Renal pelvis (tissue), 1 donor: ENCODE measurements at regions not wholly inside any gene's neighbourhood (a gene's known extent, or its start where the extent isn't known, plus 50 kb on each side); places are given as distances from the start of the nearest gene placed in this dataset.
"Not testable (repeated sequence)": the region's sequence is repeated elsewhere in the genome, so short reads cannot be mapped to it uniquely, and the experiment has no call there.

ENCODE experiments used
- DNase-seq: peaks from one replicate; pipeline ENCODE4 v3.0.0-alpha.2; 2013

DNA sequence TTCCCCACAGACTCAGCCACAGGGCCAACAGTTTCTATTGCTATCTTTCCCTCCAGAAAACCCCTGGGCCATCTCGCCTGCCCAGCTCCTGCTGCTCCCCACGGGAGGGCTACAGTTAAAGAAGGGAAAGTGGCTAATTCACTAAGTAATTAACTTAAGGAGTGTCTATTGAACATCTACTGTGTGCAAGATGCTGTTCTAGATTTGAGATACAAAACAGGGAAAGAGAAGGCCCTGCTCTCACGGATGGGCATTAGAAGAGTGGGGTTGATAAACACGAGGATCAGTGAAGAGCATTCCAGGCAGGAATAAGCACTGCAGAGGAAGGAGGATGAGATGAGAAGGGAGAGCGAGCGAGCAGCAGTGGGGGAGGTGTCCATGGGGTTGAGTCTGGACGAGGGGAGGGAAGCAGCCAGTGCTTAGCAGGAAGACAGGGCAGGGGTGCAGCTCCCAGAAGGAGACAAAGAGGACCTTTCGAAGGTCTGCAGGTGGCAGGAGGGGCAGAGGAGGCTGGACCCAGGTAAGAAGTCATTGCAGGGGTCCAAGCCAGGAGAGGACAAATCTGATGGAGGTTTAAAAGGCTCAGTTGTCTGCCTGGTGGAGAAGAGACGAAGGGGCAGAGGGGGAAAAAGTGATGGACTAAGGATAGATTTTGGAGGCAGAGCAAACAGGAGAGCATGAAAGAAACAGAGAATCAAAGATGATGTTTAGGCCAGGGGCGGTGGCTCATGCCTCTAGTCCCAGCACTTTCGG is 64.7 kb downstream of the KLF15 start:
- no peak for DNase-seq

DNA sequence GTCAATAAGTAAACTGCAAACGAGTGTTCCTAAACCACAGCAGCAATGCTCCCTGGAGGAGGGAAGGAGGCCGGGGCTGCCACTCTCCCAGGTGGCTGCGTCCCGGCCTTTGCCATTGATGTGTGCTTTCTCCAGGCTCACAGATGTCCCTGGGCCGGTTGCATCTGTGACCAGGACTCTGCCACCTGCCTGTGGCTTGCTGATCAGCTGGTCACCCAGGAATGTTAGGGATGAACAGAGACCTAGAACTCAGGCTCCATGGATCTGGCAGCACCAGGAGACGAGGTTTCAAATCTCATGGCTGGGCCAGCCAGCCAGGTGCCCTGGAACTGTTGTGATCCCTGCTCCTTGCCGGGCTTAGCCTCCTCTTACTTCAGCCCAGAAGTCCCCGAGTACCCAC is 65.7 kb downstream of the KLF15 start:
- DNase-seq = no peak

DNA sequence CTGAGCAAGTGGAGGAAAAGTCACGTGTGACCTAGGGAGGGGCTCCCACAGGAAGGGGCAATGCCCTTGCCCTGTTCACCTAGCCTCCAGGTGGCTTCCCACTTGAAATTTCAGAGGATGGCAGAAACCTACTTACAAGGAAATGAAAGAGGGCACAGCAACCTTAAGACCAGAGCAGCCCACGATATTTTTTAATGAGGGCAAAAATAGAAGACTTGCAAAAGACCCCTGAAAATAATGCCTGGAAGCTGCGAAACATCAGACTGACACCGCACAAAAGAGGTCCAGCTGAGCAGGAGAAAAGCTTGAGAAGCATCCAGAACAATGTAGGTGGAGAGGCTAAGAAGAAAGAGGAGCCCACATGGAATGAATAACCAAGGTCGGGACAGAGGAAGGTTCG is 66.1 kb downstream of the KLF15 start:
- DNase-seq = no peak

DNA sequence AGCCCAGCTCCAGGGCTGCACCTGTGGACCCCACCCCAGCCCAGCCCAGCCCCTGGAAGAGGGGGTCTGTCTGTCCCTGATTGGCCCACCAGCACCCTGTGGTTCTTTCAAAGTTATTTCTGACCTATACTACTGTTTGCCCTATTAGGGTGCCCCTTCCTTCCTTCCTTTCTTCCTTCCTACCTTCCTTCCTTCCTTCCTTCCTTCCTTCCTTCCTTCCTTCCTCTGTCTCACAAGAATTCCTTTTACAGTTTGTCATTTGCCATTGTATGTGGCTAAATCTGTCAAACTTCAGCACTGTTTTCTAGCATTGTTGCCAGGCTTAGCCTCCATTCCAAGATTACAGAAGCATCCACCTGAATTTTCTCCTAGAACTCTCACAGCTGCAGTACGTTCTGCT is 66.9 kb downstream of the KLF15 start:
- no peak for DNase-seq

DNA sequence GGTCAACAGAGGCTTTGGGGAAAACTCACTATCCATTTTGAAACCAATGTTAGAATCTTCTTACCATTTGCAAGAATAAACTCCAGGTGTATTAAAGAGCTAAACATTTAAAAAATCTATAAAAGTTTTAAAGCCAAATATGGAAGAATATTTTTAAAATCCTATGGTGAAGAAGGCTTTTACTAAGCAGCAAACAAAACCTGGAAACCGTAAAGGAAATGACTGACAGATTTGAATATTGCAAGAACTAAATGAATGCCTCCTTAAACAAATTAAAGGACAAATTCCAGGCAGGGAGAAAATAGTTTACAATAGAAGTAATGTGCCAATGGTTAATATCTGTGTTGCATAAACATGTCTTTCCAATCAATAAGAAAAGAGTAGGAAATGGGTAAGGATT is 68.1 kb downstream of the KLF15 start:
- no peak for DNase-seq

DNA sequence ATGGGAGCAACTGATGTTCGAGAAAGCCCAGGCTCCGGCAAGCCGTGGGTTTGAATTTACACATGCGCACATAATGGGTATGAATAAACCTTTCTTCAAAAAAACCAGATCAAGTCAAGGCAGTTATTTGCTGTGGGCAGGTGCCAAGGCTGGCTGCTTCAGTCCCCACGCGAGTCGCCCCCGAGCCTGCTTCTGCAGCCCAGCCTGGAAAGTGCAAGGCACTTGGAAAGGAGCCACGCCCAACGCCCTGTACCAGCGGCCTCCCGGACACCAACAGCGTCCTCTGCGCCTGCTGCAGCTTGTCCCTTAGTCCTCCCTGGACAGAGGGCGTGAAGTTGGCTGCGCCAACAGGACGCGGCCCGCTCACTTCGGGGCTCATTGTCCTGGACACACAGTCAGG is 68.9 kb downstream of the KLF15 start:
- DNase-seq = no peak

DNA sequence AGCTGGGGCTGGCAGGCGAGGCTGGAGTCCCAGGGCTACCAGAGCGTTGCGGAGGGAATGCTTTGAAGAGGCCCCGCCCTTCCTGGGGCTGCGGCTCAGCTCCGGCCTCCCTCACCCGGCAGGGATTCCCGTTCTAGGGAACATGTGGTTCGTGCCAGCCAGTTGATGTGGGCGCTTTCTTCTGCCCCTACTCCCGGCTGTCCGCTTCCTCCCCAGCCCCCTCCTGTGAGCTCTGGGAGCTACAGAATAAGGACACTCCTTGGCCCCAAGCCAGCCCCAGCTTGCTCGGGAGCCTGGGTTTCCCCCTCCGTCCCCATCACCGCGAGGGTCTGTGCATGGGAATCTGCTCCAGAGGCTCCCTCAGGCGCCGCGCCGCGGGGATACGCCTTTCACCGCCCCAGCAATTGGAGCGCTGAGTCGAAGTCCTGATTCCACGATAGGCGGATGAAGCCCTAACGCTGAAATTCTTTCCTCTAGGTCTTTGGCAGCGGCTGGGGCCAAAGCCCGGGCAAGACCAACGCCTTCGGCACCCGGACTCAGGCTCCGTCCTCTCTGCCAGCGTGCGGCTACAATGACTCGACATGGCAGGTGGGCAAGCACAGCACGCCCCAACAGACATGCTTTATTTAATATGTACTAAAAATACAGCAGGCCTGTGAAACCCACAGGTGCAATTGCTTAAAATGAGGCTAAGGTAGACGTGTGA is 69.5 kb downstream of the KLF15 start:
- peak; percentile 77 for DNase-seq

DNA sequence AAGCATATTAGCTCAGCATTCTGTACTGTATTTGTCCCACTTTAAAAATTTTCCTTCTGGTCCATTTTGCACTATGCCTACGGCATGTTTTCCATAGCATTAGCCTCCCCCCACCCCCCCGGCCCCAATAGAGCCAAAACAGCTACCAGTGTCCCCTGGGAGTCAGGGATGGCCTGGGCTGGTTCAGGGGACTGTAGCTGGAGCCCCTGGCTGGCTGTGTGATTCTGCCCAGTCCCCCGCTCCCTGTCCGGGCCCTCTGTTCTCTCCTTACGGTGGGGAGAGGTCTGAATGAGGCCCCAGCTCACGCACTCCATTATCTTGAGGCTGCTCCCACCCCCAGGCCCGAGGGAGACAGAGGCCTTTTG is 70.1 kb downstream of the KLF15 start:
- no peak for DNase-seq

DNA sequence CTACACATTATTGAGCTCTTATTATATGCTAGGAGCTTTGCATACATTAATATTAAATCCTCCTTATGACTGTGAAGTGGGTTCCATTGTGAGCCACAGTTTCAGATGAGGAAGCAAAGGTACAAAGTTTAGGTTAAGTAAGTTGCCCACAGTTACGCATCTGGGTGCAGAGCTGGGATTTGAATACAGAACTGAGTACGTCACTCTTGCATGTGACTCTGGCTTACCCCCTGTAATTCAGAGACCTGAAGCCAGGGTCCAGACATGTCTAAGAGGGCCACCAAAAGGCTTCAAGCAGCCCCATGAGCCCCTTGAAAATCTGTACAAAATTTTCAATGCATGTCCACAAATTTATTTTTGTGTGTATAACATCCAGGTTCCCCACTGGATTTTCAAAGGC is 71.8 kb downstream of the KLF15 start:
- DNase-seq = no peak

DNA sequence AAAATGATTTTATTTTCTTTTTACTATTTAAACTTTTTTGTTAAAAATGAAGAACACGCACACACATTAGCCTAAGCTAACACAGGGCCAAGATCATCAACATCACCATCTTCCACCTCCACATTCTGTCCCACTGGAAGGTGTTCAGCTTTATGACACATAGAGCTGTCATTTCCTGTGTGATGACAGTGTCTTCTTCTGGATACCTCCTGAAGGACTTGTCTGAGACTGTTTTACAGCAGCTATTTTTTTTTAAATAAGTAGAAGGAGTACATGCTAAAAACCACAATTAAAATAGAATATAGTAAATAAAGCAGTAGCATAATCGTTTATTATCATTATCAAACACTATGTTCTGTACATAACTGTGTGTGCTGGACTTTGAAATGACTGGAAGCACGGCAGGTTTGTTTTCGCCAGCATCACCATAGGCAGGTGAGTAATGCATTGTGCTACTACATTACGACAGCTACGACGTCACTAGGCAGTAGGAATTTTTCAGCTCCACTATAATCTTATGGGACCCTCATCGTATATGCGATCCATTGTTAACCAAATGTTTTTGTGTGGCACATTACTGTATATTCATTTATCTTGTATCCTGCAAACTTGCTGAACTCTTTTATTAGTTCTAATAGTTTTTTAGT is 72.8 kb downstream of the KLF15 start:
- no peak for DNase-seq

DNA sequence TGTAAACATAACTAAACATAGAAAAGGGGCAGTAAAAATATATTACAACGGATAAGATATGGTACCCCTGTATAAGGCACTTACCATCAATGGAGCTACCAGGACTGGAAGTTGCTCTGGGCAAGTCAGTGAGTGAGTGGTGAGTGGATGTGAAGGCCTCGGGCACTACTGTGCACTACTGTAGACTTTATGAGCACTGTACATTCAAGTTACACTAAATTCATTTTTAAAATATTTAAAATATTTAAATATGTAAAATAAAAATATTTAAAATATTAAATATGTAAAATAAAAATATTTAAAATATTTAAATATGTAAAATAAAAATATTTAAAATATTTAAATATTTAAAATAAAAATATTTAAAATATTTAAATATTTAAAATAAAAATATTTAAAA is 73.6 kb downstream of the KLF15 start:
- not testable (repeated sequence) for DNase-seq

DNA sequence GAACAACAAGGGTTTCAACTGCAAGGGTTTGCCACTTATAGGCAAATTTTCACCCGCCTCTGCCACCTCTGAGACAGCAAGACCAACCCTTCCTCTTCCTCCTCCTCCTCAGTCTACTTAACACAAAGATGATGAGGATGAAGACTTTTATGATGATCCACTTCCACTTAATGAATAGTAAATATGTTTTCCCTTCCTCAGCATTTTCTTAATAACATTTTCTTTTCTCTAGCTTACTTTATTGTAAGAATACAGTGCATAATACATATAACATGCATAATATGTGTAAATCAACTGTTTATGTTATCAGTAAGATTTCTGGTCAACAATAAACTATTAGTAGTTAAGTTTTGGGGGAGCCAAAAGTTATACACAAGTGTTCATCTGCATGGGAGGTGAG is 77.4 kb downstream of the KLF15 start:
- no peak for DNase-seq

DNA sequence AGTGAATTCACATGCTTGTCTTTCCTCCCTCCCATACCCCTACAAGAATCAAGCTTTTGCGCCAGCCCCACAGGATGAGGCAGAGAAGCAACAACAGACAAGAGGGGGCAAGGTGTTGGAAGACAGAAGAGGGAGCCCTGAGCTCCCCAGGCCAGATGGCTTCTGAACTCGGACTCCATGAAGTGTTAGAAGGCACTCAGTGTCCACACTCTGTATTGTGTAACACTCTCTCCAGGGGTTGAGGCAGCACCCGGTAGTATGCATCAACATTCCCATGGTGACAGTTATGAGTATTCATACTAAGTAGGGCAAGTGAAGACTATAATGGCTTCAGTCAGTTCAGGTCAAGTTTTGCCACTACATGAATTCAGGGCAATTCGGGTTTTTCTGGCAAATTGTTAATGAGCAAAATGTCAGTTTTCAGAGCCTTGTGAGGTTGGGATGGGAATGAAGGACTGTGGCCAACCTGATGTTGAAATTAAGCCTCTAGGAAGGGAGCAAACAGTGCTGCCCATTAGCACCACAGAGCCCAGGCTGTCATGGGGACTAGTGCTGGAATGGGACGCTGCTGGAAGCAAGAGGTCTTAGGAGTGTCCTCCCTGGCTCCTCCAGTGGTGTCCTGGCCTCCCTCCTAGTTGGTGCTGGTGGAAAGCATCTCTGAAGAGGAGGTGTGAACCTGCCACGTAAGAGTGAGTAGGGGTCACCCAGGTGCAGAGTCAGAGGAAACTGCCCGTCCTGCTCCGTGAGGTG is 79.4 kb downstream of the KLF15 start:
- no peak for DNase-seq

DNA sequence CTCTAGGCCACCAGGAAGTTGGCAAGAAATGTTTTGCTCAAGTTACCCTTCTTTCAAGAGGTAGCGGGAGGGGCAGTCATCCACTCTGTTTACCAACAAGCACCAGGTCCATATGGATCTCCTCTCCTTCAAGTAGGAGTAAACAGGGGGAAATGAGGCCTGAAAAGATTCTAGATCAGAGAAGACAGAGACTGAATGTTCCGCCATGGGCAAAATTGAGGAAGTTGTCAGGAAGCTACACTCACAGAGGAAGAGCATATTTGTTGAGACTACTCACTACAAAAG is 81.6 kb downstream of the KLF15 start:
- no peak for DNase-seq

DNA sequence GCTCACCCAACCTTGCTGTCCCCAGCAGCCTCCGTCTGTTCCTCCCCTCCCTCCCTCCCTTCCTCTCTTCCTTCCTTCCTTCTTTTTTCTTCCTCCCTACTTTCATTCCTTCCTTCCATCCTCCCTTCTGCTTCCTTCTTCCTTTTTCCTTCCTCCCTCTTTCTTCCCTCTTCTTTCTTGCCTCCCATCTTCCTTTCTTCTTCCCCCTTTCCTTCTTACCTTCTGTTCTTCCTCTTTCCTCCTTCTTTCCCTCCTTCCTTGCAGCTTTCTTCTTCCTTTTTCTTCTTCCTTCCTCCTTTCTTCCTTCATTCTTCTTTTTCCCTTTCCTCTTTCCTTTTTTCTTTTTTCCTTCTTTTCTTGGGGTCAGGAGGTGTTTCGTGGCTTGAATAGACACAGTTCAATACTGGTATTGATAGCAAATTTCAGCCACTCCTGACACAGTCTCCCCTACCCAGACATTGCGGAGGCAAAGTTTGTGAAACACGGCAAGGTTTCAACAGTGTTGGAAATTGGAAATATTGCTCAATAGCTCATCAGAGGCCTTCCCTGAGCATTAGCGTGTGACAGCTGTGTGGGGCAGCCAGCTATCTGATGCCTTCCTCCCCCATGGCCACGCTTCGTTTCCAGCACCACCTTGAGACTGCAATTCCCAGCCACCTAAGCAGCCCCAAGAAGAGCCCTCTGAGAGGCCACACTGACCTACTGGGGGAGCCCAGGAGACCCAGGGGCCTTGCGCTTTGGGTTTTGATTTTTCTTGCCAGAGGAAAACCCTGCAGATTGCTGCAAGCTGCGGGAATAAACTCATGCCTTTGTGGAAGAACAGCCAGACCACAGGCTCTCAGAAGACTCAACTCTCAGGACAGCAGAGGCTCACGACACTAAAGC is 82.2 kb downstream of the KLF15 start:
- DNase-seq = peak; percentile 56

DNA sequence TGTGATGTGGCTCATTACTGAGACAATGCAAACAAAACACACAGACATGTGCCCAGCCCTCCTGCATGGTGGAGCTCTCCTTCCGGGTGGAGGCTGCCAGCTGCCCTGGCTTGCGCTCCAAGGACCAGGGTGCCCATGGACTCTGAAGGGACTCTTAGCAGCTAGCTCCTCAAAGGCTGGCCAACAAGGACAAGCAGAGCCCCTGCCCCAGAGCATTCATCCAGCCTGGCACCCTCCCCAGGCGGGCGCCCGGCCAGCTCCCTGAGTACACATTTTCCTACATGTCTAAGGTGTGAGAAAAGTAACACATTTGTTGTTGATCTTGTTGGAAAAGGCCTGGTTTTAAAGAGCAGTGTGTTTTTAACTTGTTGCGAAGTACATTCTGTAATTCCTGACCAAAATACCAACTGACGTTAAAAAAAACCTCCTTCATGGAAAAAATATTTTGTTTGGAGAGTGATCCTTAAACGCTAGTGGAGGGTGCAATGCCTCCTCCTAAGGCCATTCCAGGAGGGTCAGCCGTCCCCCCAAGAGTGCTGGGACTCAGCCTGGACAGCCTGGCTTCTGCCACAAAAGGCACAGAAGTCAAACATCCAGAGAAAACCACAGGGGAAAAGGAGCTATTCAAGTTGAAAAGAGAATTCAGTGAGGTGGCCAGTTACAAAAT is 86.9 kb downstream of the KLF15 start:
- no peak for DNase-seq

DNA sequence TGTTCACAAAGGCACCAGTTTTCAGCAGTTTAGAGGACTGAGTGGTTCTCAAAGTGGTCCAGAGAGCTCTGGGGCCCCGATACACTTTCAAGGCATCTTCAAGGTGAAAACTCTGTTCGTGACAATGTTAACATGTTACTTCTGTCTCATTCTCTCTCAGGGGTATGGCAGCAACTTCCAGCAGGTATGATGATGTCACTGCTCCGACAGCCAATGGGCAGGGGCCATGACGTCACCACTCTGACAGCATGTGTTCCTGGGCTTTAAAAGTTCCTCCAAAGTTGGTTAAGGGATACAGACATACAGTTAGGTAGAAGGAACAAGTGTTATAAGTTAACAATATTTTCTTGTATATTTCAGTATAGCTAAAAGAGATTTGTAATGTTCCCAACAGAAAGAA is 87.9 kb downstream of the KLF15 start:
- no peak for DNase-seq

DNA sequence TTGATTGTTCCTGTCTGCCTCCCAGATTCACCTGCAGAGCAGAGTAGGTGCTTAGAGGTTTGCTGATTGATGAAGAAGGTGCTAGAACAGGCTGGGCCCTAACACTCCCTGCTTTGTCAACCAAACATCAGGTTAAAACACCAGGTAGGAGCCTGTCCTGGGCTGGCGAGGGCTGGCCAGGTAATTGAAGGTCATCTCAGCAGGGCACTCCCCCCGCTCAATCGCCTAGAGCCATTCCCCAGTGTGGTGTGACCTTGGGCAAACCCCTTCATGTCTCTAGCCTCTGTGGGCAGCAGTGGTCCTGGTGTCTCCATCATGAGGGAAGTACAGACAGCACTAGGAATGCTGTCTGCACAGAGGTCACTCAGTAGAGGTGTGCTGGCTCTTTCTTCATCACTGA is 88.3 kb downstream of the KLF15 start:
- no peak for DNase-seq

DNA sequence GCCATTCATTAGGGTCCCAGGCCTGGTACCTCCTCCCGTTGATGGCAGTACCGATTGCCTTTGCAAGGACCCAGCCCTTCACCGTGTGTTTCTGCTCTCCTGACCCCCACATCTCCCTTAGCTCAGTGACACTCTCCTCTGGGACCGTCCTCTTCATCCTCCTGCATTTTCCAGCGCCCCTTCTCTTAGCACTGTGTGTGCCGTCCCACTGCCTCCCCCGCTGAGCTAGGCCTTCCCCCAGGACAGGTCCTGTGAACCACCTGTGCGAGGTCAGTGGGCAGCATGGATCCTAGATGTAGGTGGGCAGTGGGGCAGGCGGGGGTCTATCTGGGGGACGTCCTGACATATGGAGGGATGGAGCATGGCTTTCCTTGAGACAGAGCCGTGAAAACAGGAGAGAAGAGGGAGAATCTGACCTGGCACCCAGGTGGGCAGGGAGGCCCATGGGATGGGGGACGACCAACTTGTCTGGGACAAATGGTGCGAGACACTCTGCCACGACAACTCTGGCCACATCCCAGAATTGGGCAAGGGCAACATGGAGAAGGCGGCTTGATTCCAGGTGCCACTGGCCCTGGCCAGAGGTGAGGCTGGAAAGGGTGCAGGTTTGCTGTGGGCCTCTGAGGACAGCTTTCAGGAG is 87.7 kb upstream of the ALDH1L1 start:
- DNase-seq = no peak

DNA sequence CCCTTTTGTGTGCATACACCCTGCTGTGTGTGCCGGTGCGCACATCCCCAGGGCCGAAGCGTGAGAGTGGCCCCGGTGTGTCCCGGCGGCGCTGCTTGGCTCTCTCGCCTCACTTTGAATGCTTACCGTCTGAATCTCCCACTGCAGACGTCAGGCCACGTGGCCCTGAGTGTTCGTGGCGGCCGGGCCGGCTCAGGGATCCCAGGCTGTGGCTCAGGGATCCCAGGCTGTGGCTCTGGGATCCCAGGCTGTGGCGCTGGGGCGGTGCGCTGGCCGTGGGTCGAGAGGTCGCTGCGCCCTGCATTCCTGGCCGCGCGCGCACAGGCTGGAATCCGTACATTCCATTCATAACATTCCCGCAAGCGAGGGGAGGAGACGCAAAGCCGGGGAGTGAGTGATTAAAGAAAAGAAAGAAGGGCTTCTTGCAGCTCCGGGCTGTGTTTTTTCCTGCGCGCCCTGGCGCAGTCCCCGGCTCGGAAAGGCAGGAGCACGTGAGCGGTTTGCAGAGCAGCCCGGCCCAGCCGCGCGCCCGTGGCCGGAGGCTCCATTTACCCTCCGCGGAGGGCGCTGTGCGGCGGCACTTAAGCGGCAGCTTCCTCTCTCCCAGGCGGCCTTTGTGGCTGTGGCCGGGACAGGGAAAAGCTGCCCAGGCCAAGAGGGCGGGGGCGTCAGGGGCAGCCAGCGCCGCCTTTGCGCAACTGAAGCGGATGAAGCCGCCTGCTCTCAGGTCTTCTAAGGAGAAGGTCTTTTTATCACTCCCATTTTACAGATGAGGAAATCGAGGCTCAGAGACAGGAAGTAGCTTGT is 87.0 kb upstream of the ALDH1L1 start:
- DNase-seq = peak; percentile 93
